OCI-LY1 (cell line): ENCODE measurements at regions not wholly inside any gene's neighbourhood (a gene's known extent, or its start where the extent isn't known, plus 50 kb on each side); places are given as distances from the start of the nearest gene placed in this dataset.

Experiments used
- EZH2 ChIP-seq: fragments of 200-600 bp; sonication (generic), shearing (Covaris generic); IDR thresholded peaks from 2 replicates; pipeline ENCODE4 v1.8.0; 2017; ENCODE audit warnings: borderline replicate concordance, mixed run types, mild to moderate bottlenecking, antibody characterized with exemption, low read length, moderate library complexity, mixed read lengths
- TF ChIP-seq, protein P1 (sequence below): fragments of 200-600 bp; sonication (generic), shearing (Covaris generic); IDR thresholded peaks from 2 replicates; pipeline ENCODE4 v1.5.1; 2017; ENCODE audit warnings: mild to moderate bottlenecking, antibody characterized with exemption, low read length, moderate library complexity, mixed read lengths

GRCh38 chr13:88154001-88154400, 482.8 kb downstream of the SLITRK5 start:
- TF ChIP-seq, protein P1, sequence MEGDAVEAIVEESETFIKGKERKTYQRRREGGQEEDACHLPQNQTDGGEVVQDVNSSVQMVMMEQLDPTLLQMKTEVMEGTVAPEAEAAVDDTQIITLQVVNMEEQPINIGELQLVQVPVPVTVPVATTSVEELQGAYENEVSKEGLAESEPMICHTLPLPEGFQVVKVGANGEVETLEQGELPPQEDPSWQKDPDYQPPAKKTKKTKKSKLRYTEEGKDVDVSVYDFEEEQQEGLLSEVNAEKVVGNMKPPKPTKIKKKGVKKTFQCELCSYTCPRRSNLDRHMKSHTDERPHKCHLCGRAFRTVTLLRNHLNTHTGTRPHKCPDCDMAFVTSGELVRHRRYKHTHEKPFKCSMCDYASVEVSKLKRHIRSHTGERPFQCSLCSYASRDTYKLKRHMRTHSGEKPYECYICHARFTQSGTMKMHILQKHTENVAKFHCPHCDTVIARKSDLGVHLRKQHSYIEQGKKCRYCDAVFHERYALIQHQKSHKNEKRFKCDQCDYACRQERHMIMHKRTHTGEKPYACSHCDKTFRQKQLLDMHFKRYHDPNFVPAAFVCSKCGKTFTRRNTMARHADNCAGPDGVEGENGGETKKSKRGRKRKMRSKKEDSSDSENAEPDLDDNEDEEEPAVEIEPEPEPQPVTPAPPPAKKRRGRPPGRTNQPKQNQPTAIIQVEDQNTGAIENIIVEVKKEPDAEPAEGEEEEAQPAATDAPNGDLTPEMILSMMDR = no peak
- no peak for TF ChIP-seq EZH2
